Left renal cortex interstitium (tissue), 4 donors: ENCODE measurements at regions not wholly inside any gene's neighbourhood (a gene's known extent, or its start where the extent isn't known, plus 50 kb on each side); places are given as distances from the start of the nearest gene placed in this dataset.
"Not testable (repeated sequence)": the region's sequence is repeated elsewhere in the genome, so short reads cannot be mapped to it uniquely, and the experiment has no call there.

ENCODE experiments used
- DNase-seq, 4 donors: peaks; one replicate each; pipeline ENCODE4 v3.0.0-alpha.2; 2013; ENCODE audit warnings: low read depth in 4 of 4, low spot score in 2 of 4, missing footprints in 1 of 4

GRCh38 chr5:39687924-39688323 lies 263.1 kb upstream of the DAB2 start:
- not testable (repeated sequence) for DNase-seq

DNA sequence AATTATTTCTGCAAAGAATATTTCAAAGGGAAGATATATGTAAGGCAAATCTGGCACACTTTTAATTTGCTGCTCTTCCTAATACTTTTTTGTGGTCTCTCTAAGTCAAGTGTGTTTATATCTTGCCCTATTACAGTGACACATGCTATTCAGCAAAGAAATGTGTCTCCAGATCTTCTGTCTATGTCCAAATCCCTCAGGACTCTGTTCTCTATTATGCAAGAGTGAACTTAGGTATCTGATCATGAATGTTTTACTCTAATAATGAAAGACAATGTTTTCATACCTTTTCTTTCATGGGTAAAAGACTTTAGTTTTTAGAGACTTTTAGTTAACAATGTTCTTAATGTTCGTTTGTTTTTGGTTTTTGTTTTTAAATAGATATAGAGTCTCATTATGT lies 255.4 kb upstream of the DAB2 start:
- DNase-seq, result no peak

DNA sequence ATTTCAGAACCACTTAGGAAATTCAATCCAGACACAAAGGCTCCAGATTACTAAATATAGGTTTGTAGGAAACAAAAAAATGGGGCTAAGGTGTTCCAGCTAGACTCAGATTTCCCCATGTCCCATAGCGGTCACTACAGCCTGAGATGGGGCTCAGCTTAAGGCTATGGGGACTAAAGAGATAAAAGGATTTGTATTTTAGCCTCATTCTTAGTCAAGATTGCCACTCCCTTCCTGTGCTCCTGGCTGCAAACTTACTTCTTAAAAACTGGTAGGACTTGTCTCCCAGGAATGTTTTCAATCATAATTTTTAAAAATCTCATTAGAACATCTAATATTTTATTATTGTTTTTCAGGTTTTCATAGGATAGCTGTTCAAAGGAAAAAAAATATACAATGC lies 253.8 kb upstream of the DAB2 start:
- DNase-seq, result no peak

DNA sequence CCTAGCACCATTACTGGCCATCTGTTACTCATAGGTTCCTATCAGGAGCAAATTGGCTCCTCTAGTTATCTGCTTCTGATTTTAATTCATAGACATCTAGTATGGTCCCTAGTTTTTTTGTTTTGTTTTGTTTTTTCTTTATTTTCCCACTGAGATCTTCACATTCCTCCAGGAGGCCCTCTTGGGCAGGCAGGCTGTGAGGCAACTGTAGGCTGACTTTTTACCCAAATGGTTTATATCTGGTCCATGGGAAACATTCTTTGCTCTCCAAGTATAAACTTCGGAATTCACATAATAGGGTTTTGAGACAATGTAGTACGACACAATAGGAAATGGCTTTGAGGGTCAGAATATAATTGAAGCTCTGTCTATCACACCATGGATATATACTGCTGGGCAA lies 250.9 kb upstream of the DAB2 start:
- no peak for DNase-seq

GRCh38 chr5:39674209-39675082 lies 249.7 kb upstream of the DAB2 start:
- no peak for DNase-seq

DNA sequence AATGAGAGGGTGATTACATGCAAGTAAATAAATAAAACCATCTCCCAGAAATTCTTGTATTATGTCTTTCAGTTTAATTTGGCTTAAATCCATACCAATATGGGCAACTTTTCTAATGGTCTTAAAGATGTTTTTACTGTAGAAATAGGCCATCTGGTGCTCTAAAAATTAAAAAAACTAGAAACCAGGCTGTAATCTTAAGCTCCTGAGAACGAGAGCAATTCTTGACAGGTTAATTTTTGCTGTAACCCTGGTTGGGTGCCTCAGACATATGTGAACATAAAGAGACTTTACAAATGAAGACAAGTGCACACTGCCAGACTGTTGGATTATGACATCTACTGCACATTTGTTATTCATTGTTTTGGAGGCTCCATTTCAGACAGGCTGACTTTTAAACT lies 246.8 kb upstream of the DAB2 start:
- no peak for DNase-seq

- no peak for DNase-seq
These were observed 246.2 kb upstream of the DAB2 start for GRCh38 chr5:39670955-39671354.

DNA sequence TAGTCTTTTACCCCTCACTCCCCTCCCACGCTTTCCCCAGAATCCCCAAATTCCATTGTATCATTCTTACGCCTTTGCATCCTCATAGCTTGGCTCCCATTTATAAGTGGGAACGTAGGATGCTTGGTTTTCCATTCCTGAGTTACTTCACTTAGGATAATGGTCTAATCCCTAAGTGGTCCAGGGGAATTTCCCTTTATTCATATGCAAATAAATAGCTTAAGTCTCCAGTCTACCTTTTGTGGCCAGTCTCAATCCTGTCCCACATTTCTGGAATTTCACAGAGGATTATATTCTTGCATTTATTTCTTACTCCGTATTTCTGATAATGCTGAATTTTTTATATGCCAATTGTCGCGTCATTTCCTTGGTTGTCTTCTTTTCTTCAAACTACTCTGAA lies 245.6 kb upstream of the DAB2 start:
- DNase-seq, result no peak

GRCh38 chr5:39668980-39669379 lies 244.2 kb upstream of the DAB2 start:
- DNase-seq, result no peak

DNA sequence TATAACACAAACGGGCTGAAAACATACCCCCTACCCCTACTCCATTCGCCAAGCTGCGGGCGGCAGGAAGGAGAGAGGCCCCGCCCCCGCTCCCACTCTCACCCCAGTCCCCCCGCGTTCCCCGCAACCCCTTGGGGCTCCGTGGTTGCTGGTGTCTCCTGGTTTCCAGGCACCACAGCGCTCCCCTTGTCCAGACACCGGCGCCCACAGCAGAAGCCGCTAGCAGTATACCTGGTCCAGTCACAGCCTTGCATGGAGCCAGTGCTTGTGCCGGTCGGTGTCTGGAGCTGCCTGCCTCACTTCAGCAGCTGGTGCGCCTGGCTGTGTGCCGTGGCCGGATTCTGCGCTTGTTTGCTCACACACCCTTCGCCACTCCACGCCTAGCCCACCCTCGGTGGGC lies 240.5 kb upstream of the DAB2 start:
- DNase-seq, result no peak

- DNase-seq, result no peak
These were observed 238.2 kb upstream of the DAB2 start for GRCh38 chr5:39662945-39663344.

- no peak for DNase-seq
These were observed 236.4 kb upstream of the DAB2 start for GRCh38 chr5:39661026-39661779.

- no peak for DNase-seq
These were observed 235.2 kb upstream of the DAB2 start for GRCh38 chr5:39660020-39660419.

DNA sequence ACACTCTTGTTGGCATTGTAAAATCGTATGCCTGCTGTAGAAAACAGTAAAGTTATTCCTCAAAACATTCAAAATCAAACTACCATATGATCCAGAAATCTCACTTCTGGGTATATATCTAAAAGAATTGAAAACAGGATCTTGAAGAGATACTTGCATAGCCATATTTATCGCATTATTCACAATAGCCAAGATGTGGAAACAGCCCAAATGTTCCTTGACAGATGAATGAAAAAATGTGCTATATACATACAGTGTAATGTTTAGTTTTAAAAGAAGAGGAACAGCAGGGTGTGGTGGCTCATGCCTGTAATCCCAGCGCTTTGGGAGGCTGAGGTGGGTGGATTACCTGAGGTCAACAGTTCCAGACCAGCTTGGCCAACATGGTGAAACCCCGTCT lies 234.1 kb upstream of the DAB2 start:
- no peak for DNase-seq

GRCh38 chr5:39657943-39658342 lies 233.2 kb upstream of the DAB2 start:
- no peak for DNase-seq

- no peak for DNase-seq
These were observed 231.8 kb upstream of the DAB2 start for GRCh38 chr5:39656600-39656999.

DNA sequence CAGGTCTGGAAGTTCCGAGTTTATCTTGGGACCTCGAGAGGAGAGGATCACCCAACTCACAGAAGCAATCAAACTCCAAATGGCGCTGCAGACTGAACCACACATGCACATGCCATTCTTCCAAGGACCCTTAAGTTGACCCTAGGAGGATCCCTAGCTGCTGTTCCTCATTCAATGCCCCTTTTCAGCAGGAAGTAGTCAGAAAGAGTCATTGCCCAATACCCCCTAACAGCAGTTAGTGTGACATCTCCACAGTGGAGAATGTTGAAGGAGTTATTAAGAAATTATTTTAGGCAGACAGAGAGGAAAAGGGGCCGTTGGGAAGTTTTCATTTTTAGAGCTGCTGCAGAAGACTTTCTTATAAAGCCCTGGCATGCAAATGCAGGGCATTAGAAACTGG lies 229.9 kb upstream of the DAB2 start:
- no peak for DNase-seq

GRCh38 chr5:39652481-39652880 lies 227.7 kb upstream of the DAB2 start:
- not testable (repeated sequence) for DNase-seq

DNA sequence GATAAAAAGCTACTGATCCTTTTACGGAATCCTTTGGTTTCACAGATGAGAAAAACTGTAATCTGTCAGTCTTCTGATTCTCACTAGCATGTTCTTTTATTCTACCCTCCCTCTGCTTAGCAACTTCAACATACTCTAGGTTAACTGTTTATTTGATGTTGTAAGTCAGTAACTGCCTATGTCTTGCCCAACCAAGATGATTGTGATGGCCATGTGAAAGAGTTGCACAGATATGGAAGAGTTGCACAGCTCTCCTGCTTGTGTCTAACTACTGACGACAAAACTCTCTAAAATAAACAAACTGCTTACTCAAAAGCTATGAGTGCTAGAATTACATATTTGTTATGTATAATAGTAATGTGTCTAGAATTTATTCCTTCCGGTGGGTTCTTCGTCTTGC lies 227.3 kb upstream of the DAB2 start:
- no peak for DNase-seq

- no peak for DNase-seq
These were observed 225.4 kb upstream of the DAB2 start for GRCh38 chr5:39650008-39650762.

DNA sequence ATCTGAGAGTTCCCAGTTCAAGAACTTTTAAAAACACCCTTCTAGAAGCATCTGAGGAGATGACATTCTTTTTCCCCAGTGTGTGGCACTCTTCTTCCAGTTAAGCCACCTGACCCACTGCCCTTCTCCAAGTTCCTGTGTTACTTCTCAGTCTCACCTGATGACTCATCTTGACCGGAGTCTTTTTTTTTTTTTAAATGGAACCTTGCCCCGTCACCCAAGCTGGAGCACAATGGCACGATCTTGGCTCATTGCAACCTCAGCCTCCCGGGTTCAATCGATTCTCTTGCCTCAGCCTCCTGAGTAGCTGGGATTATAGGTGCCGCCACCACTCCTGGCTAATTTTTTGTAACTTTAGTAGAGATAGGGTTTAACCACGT lies 224.1 kb upstream of the DAB2 start:
- no peak for DNase-seq
